Ishikawa (cell line): ENCODE measurements at regions not wholly inside any gene's neighbourhood (a gene's known extent, or its start where the extent isn't known, plus 50 kb on each side); places are given as distances from the start of the nearest gene placed in this dataset.

Experiments used
- EP300 ChIP-seq: IDR thresholded peaks from 2 replicates; pipeline ENCODE4 v1.6.1; 2012; ENCODE audit warnings: borderline replicate concordance
- YY1 ChIP-seq: IDR thresholded peaks from 2 replicates; pipeline ENCODE4 v1.6.1; 2012; ENCODE audit warnings: low read depth
- TF ChIP-seq, protein P1 (sequence below): IDR thresholded peaks from 2 replicates; pipeline ENCODE4 v1.6.1; 2012; ENCODE audit warnings: low read depth, mild to moderate bottlenecking

DNA sequence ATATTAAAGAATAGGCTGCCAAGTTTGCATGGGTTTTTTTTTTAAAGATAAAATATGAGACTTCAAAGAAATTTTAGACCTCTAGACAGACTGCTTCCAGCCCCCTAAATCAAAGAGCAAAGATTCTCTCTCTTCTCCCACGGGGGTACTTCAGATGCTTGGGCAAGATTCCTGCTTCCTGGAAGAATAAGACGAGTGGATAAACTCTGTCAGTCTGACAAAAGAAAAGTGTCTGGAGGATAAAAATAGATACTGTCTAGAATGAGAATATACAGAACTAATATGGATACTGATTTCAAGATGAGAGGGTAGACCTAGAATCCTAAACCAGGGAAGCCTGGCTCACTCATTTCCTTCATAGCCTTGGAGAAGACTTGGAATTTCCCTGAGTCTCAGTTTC lies 435.1 kb downstream of the FOXO1 start:
- no peak for TF ChIP-seq YY1
- TF ChIP-seq, protein P1, sequence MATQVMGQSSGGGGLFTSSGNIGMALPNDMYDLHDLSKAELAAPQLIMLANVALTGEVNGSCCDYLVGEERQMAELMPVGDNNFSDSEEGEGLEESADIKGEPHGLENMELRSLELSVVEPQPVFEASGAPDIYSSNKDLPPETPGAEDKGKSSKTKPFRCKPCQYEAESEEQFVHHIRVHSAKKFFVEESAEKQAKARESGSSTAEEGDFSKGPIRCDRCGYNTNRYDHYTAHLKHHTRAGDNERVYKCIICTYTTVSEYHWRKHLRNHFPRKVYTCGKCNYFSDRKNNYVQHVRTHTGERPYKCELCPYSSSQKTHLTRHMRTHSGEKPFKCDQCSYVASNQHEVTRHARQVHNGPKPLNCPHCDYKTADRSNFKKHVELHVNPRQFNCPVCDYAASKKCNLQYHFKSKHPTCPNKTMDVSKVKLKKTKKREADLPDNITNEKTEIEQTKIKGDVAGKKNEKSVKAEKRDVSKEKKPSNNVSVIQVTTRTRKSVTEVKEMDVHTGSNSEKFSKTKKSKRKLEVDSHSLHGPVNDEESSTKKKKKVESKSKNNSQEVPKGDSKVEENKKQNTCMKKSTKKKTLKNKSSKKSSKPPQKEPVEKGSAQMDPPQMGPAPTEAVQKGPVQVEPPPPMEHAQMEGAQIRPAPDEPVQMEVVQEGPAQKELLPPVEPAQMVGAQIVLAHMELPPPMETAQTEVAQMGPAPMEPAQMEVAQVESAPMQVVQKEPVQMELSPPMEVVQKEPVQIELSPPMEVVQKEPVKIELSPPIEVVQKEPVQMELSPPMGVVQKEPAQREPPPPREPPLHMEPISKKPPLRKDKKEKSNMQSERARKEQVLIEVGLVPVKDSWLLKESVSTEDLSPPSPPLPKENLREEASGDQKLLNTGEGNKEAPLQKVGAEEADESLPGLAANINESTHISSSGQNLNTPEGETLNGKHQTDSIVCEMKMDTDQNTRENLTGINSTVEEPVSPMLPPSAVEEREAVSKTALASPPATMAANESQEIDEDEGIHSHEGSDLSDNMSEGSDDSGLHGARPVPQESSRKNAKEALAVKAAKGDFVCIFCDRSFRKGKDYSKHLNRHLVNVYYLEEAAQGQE: no peak
- TF ChIP-seq EP300: no peak
